ENCODE measurements at regions not wholly inside any gene's neighbourhood (a gene's known extent, or its start where the extent isn't known, plus 50 kb on each side); places are given as distances from the start of the nearest gene placed in this dataset.

DNA sequence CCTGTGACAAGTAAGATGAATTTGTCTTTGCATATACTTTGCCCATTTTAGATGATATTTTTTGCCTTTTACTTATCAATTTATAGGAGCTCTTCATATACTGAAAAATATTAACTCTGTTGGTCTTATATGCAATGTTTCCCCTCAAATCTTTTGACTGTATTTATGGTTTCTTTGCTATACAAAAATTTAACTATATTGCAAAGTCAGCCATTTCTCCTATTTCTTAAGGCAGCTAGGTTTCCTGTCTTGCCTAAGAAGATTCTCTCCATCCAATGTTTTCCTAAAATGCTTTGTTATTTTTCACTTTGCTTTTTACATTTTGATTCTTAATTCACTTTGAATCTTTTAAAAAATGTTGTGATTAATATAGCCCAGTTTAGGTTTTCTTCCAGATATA, 273.1 kb downstream of the NSG2 start:
- Mint-ChIP-seq H3K4me1 (ENCODE audit: low read depth) (no peaks in the 10 kb centered on the region), H3K9me3 (no peaks in the 10 kb centered on the region), H3K4me3 (no peak overlapping the region), H3K27ac (no peak overlapping the region), H3K36me3 (ENCODE audit: low read depth) (no peaks in the 10 kb centered on the region), H3K27me3 (peaks cover 20% of the 10 kb centered on the region)
- CTCF ChIA-PET = interaction anchor here (1.6 kb wide), 2 partner anchors 8 to 9 kb away, joined by 4 to 5 read pairs; no protein-coding TSS in a partner anchor
- no peak for TF ChIP-seq CTCF (IDR thresholded peaks at IDR 0.05)
- POLR2A ChIA-PET = no interaction called here
- DNase-seq (no peak), ATAC-seq (no peak)
- intact Hi-C loops (cut with micrococcal nuclease) = no loop called here

DNA sequence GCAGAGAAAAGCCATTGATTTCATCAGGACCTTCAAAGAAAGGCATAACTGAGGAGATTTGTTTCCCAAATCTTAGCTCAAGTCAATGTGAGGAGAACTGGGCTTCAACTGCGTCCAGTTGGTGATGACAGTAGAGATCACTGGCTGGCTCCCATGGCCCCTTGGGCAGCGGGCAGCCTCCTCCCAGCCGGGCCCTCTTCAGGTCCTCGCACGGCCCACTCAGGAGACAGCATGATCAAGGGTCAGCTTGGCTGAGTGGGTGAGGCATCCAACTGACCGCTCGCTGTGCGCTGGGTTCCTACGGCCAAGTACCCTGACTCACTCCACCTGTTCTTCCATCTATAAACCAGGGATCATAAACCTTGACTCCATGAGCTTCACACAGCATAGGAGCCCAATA, 274.0 kb downstream of the NSG2 start:
- CTCF ChIA-PET = interaction anchor here (1.6 kb wide), 1 partner anchor 10 kb away, joined by 4 read pairs; no protein-coding TSS in a partner anchor
- TF ChIP-seq CTCF (IDR thresholded peaks at IDR 0.05) = no peak

DNA sequence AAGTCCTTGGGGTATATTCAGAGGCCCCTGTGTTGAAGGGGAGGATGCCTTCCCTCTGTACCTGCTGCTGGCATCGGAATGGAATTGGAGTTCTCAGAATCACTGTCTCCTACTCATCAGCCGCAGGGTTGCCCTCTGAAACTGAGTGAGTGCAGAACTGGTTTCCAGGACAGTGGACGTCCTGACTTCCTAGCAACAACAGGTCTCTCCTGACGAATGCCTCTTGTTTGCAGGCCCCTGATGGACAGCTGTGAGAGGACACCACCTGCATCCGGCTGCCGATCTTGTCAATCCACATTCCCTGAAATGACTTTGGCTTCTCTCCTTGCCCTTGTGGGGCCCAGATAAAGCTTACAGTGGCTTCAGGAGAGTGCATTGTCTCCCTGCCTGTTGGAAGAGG, 274.5 kb downstream of the NSG2 start:
- Mint-ChIP-seq H3K27me3 (peaks cover 26% of the 10 kb centered on the region), H3K36me3 (ENCODE audit: low read depth) (no peaks in the 10 kb centered on the region), H3K27ac (no peak overlapping the region), H3K4me3 (no peak overlapping the region), H3K9me3 (no peaks in the 10 kb centered on the region), H3K4me1 (ENCODE audit: low read depth) (no peaks in the 10 kb centered on the region)
- ChIA-PET POLR2A (no interaction called here), CTCF (interaction anchor here (1.6 kb wide), 1 partner anchor 11 kb away, joined by 4 read pairs; no protein-coding TSS in a partner anchor)
- no peak for DNase-seq
- no peak for TF ChIP-seq CTCF (IDR thresholded peaks at IDR 0.05)
- intact Hi-C loops (cut with micrococcal nuclease) = no loop called here
- ATAC-seq = no peak

More for the DNA sequence above, 274.0 kb downstream of the NSG2 start:
- ATAC-seq (no peak), DNase-seq (no peak)
- Mint-ChIP-seq H3K36me3 (ENCODE audit: low read depth) (no peaks in the 10 kb centered on the region), H3K4me1 (ENCODE audit: low read depth) (no peaks in the 10 kb centered on the region), H3K4me3 (no peak overlapping the region), H3K27ac (no peak overlapping the region), H3K9me3 (no peaks in the 10 kb centered on the region), H3K27me3 (peaks cover 24% of the 10 kb centered on the region)
- intact Hi-C loops (cut with micrococcal nuclease) = no loop called here
- POLR2A ChIA-PET = no interaction called here

GRCh38 chr5:174323878-174324281, 278.4 kb downstream of the NSG2 start:
- H3K4me3 Mint-ChIP-seq = no peak overlapping the region
- intact Hi-C loops (cut with micrococcal nuclease) = no loop called here
- TF ChIP-seq CTCF (IDR thresholded peaks at IDR 0.05) = no peak
- H3K36me3 Mint-ChIP-seq (ENCODE audit: low read depth) = no peaks in the 10 kb centered on the region
- DNase-seq = peak; percentile 16
- H3K9me3 Mint-ChIP-seq = no peaks in the 10 kb centered on the region
- H3K4me1 Mint-ChIP-seq (ENCODE audit: low read depth) = no peaks in the 10 kb centered on the region
- POLR2A ChIA-PET = no interaction called here
- no peak overlapping the region for H3K27ac Mint-ChIP-seq
- peaks cover 27% of the 10 kb centered on the region for H3K27me3 Mint-ChIP-seq
- no peak for ATAC-seq
- CTCF ChIA-PET = interaction anchor here (2.3 kb wide), 1 partner anchor 12 kb away, joined by 13 read pairs; no protein-coding TSS in a partner anchor

- intact Hi-C loops (cut with micrococcal nuclease) = no loop called here
- no peaks in the 10 kb centered on the region for H3K4me1 Mint-ChIP-seq (ENCODE audit: low read depth)
- ChIA-PET POLR2A (no interaction called here), CTCF (interaction anchor here (1.0 to 2.3 kb wide), 2 partner anchors 13 to 351 kb away, joined by 3 to 13 read pairs; no protein-coding TSS in a partner anchor)
- H3K4me3 Mint-ChIP-seq = no peak overlapping the region
- no peak for TF ChIP-seq CTCF (IDR thresholded peaks at IDR 0.05)
- H3K9me3 Mint-ChIP-seq = no peaks in the 10 kb centered on the region
- peaks cover 27% of the 10 kb centered on the region for H3K27me3 Mint-ChIP-seq
- DNase-seq (no peak), ATAC-seq (no peak)
- no peak overlapping the region for H3K27ac Mint-ChIP-seq
- H3K36me3 Mint-ChIP-seq (ENCODE audit: low read depth) = no peaks in the 10 kb centered on the region
Measured at GRCh38 chr5:174324680-174325079, 279.2 kb downstream of the NSG2 start.

Data from activated CD8-positive, alpha-beta T cell treated with anti-CD3 and anti-CD28 coated beads for 36 hours (primary cell).